OCI-LY7 (cell line): ENCODE measurements at regions not wholly inside any gene's neighbourhood (a gene's known extent, or its start where the extent isn't known, plus 50 kb on each side); places are given as distances from the start of the nearest gene placed in this dataset.

ENCODE experiments used
- BruUV-seq: library from RNA; stranded (reverse); fragments of 400-500 nt; replicated peaks from 2 replicates; lab custom pipeline; 2021; lab: Mats Ljungman, UMichigan
- CTCF ChIA-PET: fragments of 300-600 bp; sonication (Branson Sonifier 250); formaldehyde crosslinking; loops from one replicate; lab custom pipeline; 2022; ENCODE audit warnings: antibody characterized with exemption; ENCODE audit not compliant: unreplicated experiment; lab: Charles Lee
- POLR2A ChIA-PET: fragments of 300-600 bp; sonication (Branson Sonifier 250); formaldehyde crosslinking; loops from one replicate; lab custom pipeline; 2022; ENCODE audit warnings: antibody characterized with exemption; lab: Charles Lee
- DNase-seq: peaks from one replicate; pipeline ENCODE4 v3.0.0-alpha.2; 2015; ENCODE audit warnings: low spot score
- H2AFZ ChIP-seq: fragments of 200-600 bp; sonication (generic), shearing (Covaris generic); 2 replicates; pipeline ENCODE4 v1.6.1; 2014; ENCODE audit warnings: mild to moderate bottlenecking, antibody characterized with exemption, low read length, moderate library complexity
- H3K27ac ChIP-seq: fragments of 200-600 bp; sonication (generic); 2 replicates; pipeline ENCODE4 v1.5.1; 2014; ENCODE audit warnings: mixed run types, low read depth, mild to moderate bottlenecking, moderate library complexity, low read length, inconsistent platforms; ENCODE audit not compliant: poor library complexity, severe bottlenecking
- H3K36me3 ChIP-seq: fragments of 200-600 bp; sonication (generic); 2 replicates; pipeline ENCODE4 v1.6.1; 2014; ENCODE audit warnings: mild to moderate bottlenecking, antibody characterized with exemption, low read length, moderate library complexity, mixed read lengths; ENCODE audit not compliant: insufficient read depth
- H3K4me1 ChIP-seq: fragments of 200-600 bp; sonication (generic); 2 replicates; pipeline ENCODE4 v1.5.1; 2014; ENCODE audit warnings: mild to moderate bottlenecking, low read length; ENCODE audit not compliant: insufficient read depth, poor library complexity, severe bottlenecking
- H3K4me2 ChIP-seq: fragments of 200-600 bp; sonication (generic); 2 replicates; pipeline ENCODE4 v1.6.1; 2014; ENCODE audit warnings: mild to moderate bottlenecking, low read length
- H3K4me3 ChIP-seq: fragments of 200-600 bp; sonication (generic); 2 replicates; pipeline ENCODE4 v1.5.1; 2014; ENCODE audit warnings: mild to moderate bottlenecking, low read depth, low read length; ENCODE audit not compliant: poor library complexity, severe bottlenecking
- H3K79me2 ChIP-seq: fragments of 200-600 bp; sonication (generic); 2 replicates; pipeline ENCODE4 v1.6.1; 2016; ENCODE audit warnings: low read depth, mild to moderate bottlenecking, low read length, moderate library complexity, mixed read lengths; ENCODE audit not compliant: insufficient read depth
- H3K9me2 ChIP-seq: fragments of 200-600 bp; sonication (generic); 2 replicates; pipeline ENCODE4 v1.6.1; 2016; ENCODE audit warnings: mild to moderate bottlenecking, low read length, mixed read lengths; ENCODE audit not compliant: insufficient read depth
- H3K9me3 ChIP-seq: fragments of 200-600 bp; sonication (generic); 2 replicates; pipeline ENCODE4 v1.6.1; 2014; ENCODE audit warnings: mild to moderate bottlenecking, mixed run types, low read length, mixed read lengths
- H4K20me1 ChIP-seq: fragments of 200-600 bp; sonication (generic); 2 replicates; pipeline ENCODE4 v1.6.1; 2014; ENCODE audit warnings: mild to moderate bottlenecking, antibody characterized with exemption, low read length, moderate library complexity, mixed read lengths; ENCODE audit not compliant: insufficient read depth
- EZH2phosphoT487 ChIP-seq: fragments of 200-600 bp; sonication (generic); IDR thresholded peaks from 2 replicates; pipeline ENCODE4 v1.6.1; 2018; ENCODE audit warnings: low read depth, borderline replicate concordance, mild to moderate bottlenecking, mixed run types, antibody characterized with exemption, low read length, moderate library complexity, mixed read lengths
- intact Hi-C: fragments of 100-400 bp; cut with micrococcal nuclease; formaldehyde crosslinking; loops from one replicate; pipeline ENCODE4 v1.10.0; 2022; ENCODE audit not compliant: unreplicated experiment
- TF ChIP-seq, protein P1 (sequence below): fragments of 200-600 bp; sonication (generic); conservative IDR thresholded peaks from 2 replicates; pipeline ENCODE4 v1.5.1; 2014; ENCODE audit warnings: mild to moderate bottlenecking, antibody characterized with exemption, low read length, moderate library complexity, mixed read lengths

GRCh38 chr5:143742951-143743350, 69.0 kb upstream of the HMHB1 start:
- Histone ChIP-seq H3K9me2 (no peaks in the 10 kb centered on the region), H3K4me1 (no peaks in the 10 kb centered on the region), H4K20me1 (no peaks in the 10 kb centered on the region), H3K36me3 (no peaks in the 10 kb centered on the region), H3K27ac (no peak overlapping the region), H2AFZ (no peak overlapping the region), H3K79me2 (no peaks in the 10 kb centered on the region), H3K9me3 (no peaks in the 10 kb centered on the region), H3K4me2 (no peak overlapping the region), H3K4me3 (no peak overlapping the region)
- BruUV-seq: no TSS peak
- no peak for TF ChIP-seq EZH2phosphoT487
- TF ChIP-seq, protein P1, sequence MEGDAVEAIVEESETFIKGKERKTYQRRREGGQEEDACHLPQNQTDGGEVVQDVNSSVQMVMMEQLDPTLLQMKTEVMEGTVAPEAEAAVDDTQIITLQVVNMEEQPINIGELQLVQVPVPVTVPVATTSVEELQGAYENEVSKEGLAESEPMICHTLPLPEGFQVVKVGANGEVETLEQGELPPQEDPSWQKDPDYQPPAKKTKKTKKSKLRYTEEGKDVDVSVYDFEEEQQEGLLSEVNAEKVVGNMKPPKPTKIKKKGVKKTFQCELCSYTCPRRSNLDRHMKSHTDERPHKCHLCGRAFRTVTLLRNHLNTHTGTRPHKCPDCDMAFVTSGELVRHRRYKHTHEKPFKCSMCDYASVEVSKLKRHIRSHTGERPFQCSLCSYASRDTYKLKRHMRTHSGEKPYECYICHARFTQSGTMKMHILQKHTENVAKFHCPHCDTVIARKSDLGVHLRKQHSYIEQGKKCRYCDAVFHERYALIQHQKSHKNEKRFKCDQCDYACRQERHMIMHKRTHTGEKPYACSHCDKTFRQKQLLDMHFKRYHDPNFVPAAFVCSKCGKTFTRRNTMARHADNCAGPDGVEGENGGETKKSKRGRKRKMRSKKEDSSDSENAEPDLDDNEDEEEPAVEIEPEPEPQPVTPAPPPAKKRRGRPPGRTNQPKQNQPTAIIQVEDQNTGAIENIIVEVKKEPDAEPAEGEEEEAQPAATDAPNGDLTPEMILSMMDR: no peak
- no peak for DNase-seq
- intact Hi-C loops: no loop called here
- ChIA-PET CTCF (no interaction called here), POLR2A (no interaction called here)

GRCh38 chr5:143741421-143741820, 70.5 kb upstream of the HMHB1 start:
- DNase-seq: peak; percentile 13
- Histone ChIP-seq H3K79me2 (no peaks in the 10 kb centered on the region), H3K4me2 (no peak overlapping the region), H4K20me1 (no peaks in the 10 kb centered on the region), H3K27ac (no peak overlapping the region), H3K9me2 (no peaks in the 10 kb centered on the region), H3K9me3 (no peaks in the 10 kb centered on the region), H3K4me1 (no peaks in the 10 kb centered on the region), H2AFZ (peak overlapping the region; percentile 28; the same call in 1 of the 2 replicates), H3K36me3 (no peaks in the 10 kb centered on the region), H3K4me3 (no peak overlapping the region)
- BruUV-seq: no TSS peak
- intact Hi-C loops: no loop called here
- no peak for TF ChIP-seq EZH2phosphoT487
- TF ChIP-seq, protein P1: no peak
- POLR2A ChIA-PET: interaction anchor here (0.6 to 1.5 kb wide), 4 partner anchors 15 to 363 kb away, joined by 3 read pairs; no protein-coding TSS in a partner anchor
- CTCF ChIA-PET: no interaction called here

GRCh38 chr5:143740956-143741355, 71.0 kb upstream of the HMHB1 start:
- CTCF ChIA-PET: no interaction called here
- no peaks in the 10 kb centered on the region for H3K9me3 ChIP-seq

More at GRCh38 chr5:143740956-143741355, 71.0 kb upstream of the HMHB1 start:
- no peaks in the 10 kb centered on the region for H4K20me1 ChIP-seq
- DNase-seq: no peak
- no peaks in the 10 kb centered on the region for H3K79me2 ChIP-seq
- TF ChIP-seq, protein P1: no peak
- TF ChIP-seq EZH2phosphoT487: no peak
- no peaks in the 10 kb centered on the region for H3K9me2 ChIP-seq
- H3K36me3 ChIP-seq: no peaks in the 10 kb centered on the region
- 0 out of 2 replicates have a peak overlapping the region, but pooled peaks have one; percentile 28 for H2AFZ ChIP-seq
- H3K4me2 ChIP-seq: no peak overlapping the region
- POLR2A ChIA-PET: interaction anchor here (0.6 to 1.5 kb wide), 4 partner anchors 15 to 363 kb away, joined by 3 read pairs; no protein-coding TSS in a partner anchor
- no peak overlapping the region for H3K4me3 ChIP-seq
- BruUV-seq: no TSS peak
- intact Hi-C loops: no loop called here
- no peaks in the 10 kb centered on the region for H3K4me1 ChIP-seq
- no peak overlapping the region for H3K27ac ChIP-seq
